WTC11 (cell line): ENCODE measurements at regions not wholly inside any gene's neighbourhood (a gene's known extent, or its start where the extent isn't known, plus 50 kb on each side); places are given as distances from the start of the nearest gene placed in this dataset.

ENCODE experiments used
- ATAC-seq: fragments of 200-7000 bp; cut with Tn5 transposase; 2 replicates; pipeline ENCODE4 v1.10.0; 2021; ENCODE audit warnings: mild to moderate bottlenecking, moderate library complexity
- CTCF ChIA-PET: fragments of 300-600 bp; sonication (Branson Sonifier 250); formaldehyde crosslinking; loops from one replicate; lab custom pipeline; 2021; ENCODE audit warnings: antibody characterized with exemption; lab: Charles Lee
- POLR2A ChIA-PET: fragments of 350-600 bp; sonication (Branson Sonifier 250); formaldehyde crosslinking; loops from one replicate; lab custom pipeline; 2021; ENCODE audit warnings: antibody characterized with exemption; lab: Charles Lee
- DNase-seq: peaks from one replicate; pipeline ENCODE4 v3.0.0; 2021; ENCODE audit warnings: low spot score
- H3K27ac Mint-ChIP-seq: 2 replicates; pipeline ENCODE4 v1.8.0; 2021; ENCODE audit warnings: mixed read lengths
- H3K27me3 Mint-ChIP-seq: 2 replicates; pipeline ENCODE4 v1.8.0; 2021; ENCODE audit warnings: low read depth, mild to moderate bottlenecking, moderate library complexity, mixed read lengths
- H3K36me3 Mint-ChIP-seq: 2 replicates; pipeline ENCODE4 v1.8.0; 2021; ENCODE audit warnings: mixed read lengths
- H3K4me1 Mint-ChIP-seq: 2 replicates; pipeline ENCODE4 v1.8.0; 2022; ENCODE audit warnings: mixed read lengths
- H3K4me3 Mint-ChIP-seq: 2 replicates; pipeline ENCODE4 v1.8.0; 2021; ENCODE audit warnings: mild to moderate bottlenecking, moderate library complexity, mixed read lengths
- H3K9me3 Mint-ChIP-seq: 2 replicates; pipeline ENCODE4 v1.8.0; 2021; ENCODE audit warnings: mixed read lengths
- CBFB ChIP-seq: sonication (generic); formaldehyde crosslinking; IDR thresholded peaks from 2 replicates; pipeline ENCODE4 v1.8.1; 2022; ENCODE audit warnings: mild to moderate bottlenecking, low read depth, missing genetic modification reagents
- CREB1 ChIP-seq: sonication (generic); formaldehyde crosslinking; IDR thresholded peaks from 2 replicates; pipeline ENCODE4 v1.8.0; 2023; ENCODE audit warnings: mild to moderate bottlenecking, missing genetic modification reagents
- ERG ChIP-seq: fragments of 250-450 bp; sonication (Bioruptor Pico); IDR thresholded peaks from 2 replicates; pipeline ENCODE4 v1.8.0; 2021; ENCODE audit warnings: mild to moderate bottlenecking
- FOXK1 ChIP-seq: sonication (generic); formaldehyde crosslinking; IDR thresholded peaks from 2 replicates; pipeline ENCODE4 v1.8.0; 2022; ENCODE audit warnings: mild to moderate bottlenecking, moderate library complexity, missing genetic modification reagents
- FOXP1 ChIP-seq: sonication (generic); formaldehyde crosslinking; IDR thresholded peaks from 2 replicates; pipeline ENCODE4 v1.8.0; 2022; ENCODE audit warnings: missing genetic modification reagents, mild to moderate bottlenecking, moderate library complexity, borderline replicate concordance
- HMGA2 ChIP-seq: fragments of 250-450 bp; sonication (Bioruptor Pico); IDR thresholded peaks from 2 replicates; pipeline ENCODE4 v1.4.0; 2021; ENCODE audit warnings: mild to moderate bottlenecking, moderate library complexity
- IRF1 ChIP-seq: sonication (generic); formaldehyde crosslinking; IDR thresholded peaks from 2 replicates; pipeline ENCODE4 v1.8.0; 2023; ENCODE audit warnings: missing genetic modification reagents
- JAZF1 ChIP-seq: fragments of 250-450 bp; sonication (Bioruptor Pico); IDR thresholded peaks from 2 replicates; pipeline ENCODE4 v1.9.0; 2021; ENCODE audit warnings: moderate library complexity, mild to moderate bottlenecking, inconsistent platforms
- KAT7 ChIP-seq: sonication (generic); formaldehyde crosslinking; IDR thresholded peaks from 2 replicates; pipeline ENCODE4 v1.8.1; 2023; ENCODE audit warnings: missing genetic modification reagents, mild to moderate bottlenecking, borderline replicate concordance
- MLX ChIP-seq: sonication (generic); formaldehyde crosslinking; IDR thresholded peaks from 2 replicates; pipeline ENCODE4 v1.8.1; 2023; ENCODE audit warnings: mild to moderate bottlenecking, missing genetic modification reagents, moderate library complexity
- NFE2L1 ChIP-seq: sonication (generic); formaldehyde crosslinking; IDR thresholded peaks from 2 replicates; pipeline ENCODE4 v1.8.1; 2023; ENCODE audit warnings: missing genetic modification reagents
- PRDM15 ChIP-seq: sonication (generic); formaldehyde crosslinking; IDR thresholded peaks from 2 replicates; pipeline ENCODE4 v1.8.0; 2022; ENCODE audit warnings: missing genetic modification reagents
- PREB ChIP-seq: sonication (generic); formaldehyde crosslinking; IDR thresholded peaks from 2 replicates; pipeline ENCODE4 v1.8.1; 2022; ENCODE audit warnings: mild to moderate bottlenecking, missing genetic modification reagents, moderate library complexity, borderline replicate concordance
- PRRX2 ChIP-seq: fragments of 250-450 bp; sonication (Bioruptor Pico); IDR thresholded peaks from 2 replicates; pipeline ENCODE4 v1.8.0; 2021; ENCODE audit warnings: mild to moderate bottlenecking
- RELA ChIP-seq: sonication (generic); formaldehyde crosslinking; IDR thresholded peaks from 2 replicates; pipeline ENCODE4 v1.8.1; 2022; ENCODE audit warnings: missing genetic modification reagents, mild to moderate bottlenecking, borderline replicate concordance
- SMAD3 ChIP-seq: sonication (generic); formaldehyde crosslinking; IDR thresholded peaks from 2 replicates; pipeline ENCODE4 v1.8.0; 2022; ENCODE audit warnings: missing genetic modification reagents, mild to moderate bottlenecking, borderline replicate concordance
- ZMAT4 ChIP-seq: fragments of 250-450 bp; sonication (Bioruptor Pico); IDR thresholded peaks from 2 replicates; pipeline ENCODE4 v1.9.0; 2021; ENCODE audit warnings: mild to moderate bottlenecking
- ZNF121 ChIP-seq: sonication (generic); formaldehyde crosslinking; IDR thresholded peaks from 2 replicates; pipeline ENCODE4 v1.8.0; 2023; ENCODE audit warnings: missing genetic modification reagents
- ZNF317 ChIP-seq: sonication (generic); formaldehyde crosslinking; IDR thresholded peaks from 2 replicates; pipeline ENCODE4 v1.8.1; 2023; ENCODE audit warnings: low read depth, mild to moderate bottlenecking, moderate library complexity, missing genetic modification reagents, borderline replicate concordance
- ZNF512 ChIP-seq: sonication (generic); formaldehyde crosslinking; IDR thresholded peaks from 2 replicates; pipeline ENCODE4 v1.8.1; 2022; ENCODE audit warnings: missing genetic modification reagents, borderline replicate concordance

- H3K27me3 Mint-ChIP-seq: 0 out of 2 replicates have a peak, but pooled peaks cover 6% of the 10 kb centered on the region
- CTCF ChIA-PET: interaction anchor here (0.6 to 1.6 kb wide), 2 partner anchors 87 to 280 kb away, joined by 4 read pairs; no protein-coding TSS in a partner anchor
- no peak for TF ChIP-seq IRF1 (CRISPR knock-in tag)
- no peaks in the 10 kb centered on the region for H3K36me3 Mint-ChIP-seq
- ATAC-seq (no peak), DNase-seq (no peak)
- POLR2A ChIA-PET: no interaction called here
- no peak overlapping the region for H3K27ac Mint-ChIP-seq
- H3K9me3 Mint-ChIP-seq: peaks cover 11% of the 10 kb centered on the region
- no peak overlapping the region for H3K4me3 Mint-ChIP-seq
- H3K4me1 Mint-ChIP-seq: no peaks in the 10 kb centered on the region
Measured at GRCh38 chr18:22277758-22278157, 108.4 kb downstream of the GATA6 start.

GRCh38 chr18:22276334-22276713, 106.9 kb downstream of the GATA6 start:
- no peaks in the 10 kb centered on the region for H3K4me1 Mint-ChIP-seq
- ATAC-seq (no peak), DNase-seq (no peak)
- H3K27me3 Mint-ChIP-seq: peaks cover 14% of the 10 kb centered on the region; the same call in 1 of the 2 replicates
- ChIA-PET CTCF (no interaction called here), POLR2A (no interaction called here)
- H3K27ac Mint-ChIP-seq: no peak overlapping the region
- no peak overlapping the region for H3K4me3 Mint-ChIP-seq
- H3K9me3 Mint-ChIP-seq: peaks cover 8% of the 10 kb centered on the region
- TF ChIP-seq PRDM15 (CRISPR knock-in tag) (no peak), ZMAT4 (CRISPR knock-in tag) (no peak), FOXK1 (CRISPR knock-in tag) (no peak), PRRX2 (no peak), ZNF317 (CRISPR knock-in tag) (no peak), FOXP1 (CRISPR knock-in tag) (no peak)
- H3K36me3 Mint-ChIP-seq: no peaks in the 10 kb centered on the region

GRCh38 chr18:22275706-22276333, 106.4 kb downstream of the GATA6 start:
- H3K36me3 Mint-ChIP-seq: no peaks in the 10 kb centered on the region
- no peak overlapping the region for H3K4me3 Mint-ChIP-seq
- no peaks in the 10 kb centered on the region for H3K4me1 Mint-ChIP-seq
- H3K27ac Mint-ChIP-seq: no peak overlapping the region
- ChIA-PET CTCF (no interaction called here), POLR2A (no interaction called here)
- H3K9me3 Mint-ChIP-seq: peaks cover 8% of the 10 kb centered on the region
- ATAC-seq: no peak
- H3K27me3 Mint-ChIP-seq: peaks cover 14% of the 10 kb centered on the region; the same call in 1 of the 2 replicates
- DNase-seq: no peak
- TF ChIP-seq ZNF121 (CRISPR knock-in tag) (no peak), CBFB (CRISPR knock-in tag) (no peak), NFE2L1 (no peak), PREB (CRISPR knock-in tag) (no peak), CREB1 (CRISPR knock-in tag) (no peak), ERG (CRISPR knock-in tag) (no peak), JAZF1 (CRISPR knock-in tag) (no peak), ZNF512 (no peak), KAT7 (no peak), HMGA2 (CRISPR knock-in tag) (no peak), SMAD3 (CRISPR knock-in tag) (no peak), RELA (CRISPR knock-in tag) (no peak), MLX (no peak)
